ENCODE measurements at regions not wholly inside any gene's neighbourhood (a gene's known extent, or its start where the extent isn't known, plus 50 kb on each side); places are given as distances from the start of the nearest gene placed in this dataset.

DNA sequence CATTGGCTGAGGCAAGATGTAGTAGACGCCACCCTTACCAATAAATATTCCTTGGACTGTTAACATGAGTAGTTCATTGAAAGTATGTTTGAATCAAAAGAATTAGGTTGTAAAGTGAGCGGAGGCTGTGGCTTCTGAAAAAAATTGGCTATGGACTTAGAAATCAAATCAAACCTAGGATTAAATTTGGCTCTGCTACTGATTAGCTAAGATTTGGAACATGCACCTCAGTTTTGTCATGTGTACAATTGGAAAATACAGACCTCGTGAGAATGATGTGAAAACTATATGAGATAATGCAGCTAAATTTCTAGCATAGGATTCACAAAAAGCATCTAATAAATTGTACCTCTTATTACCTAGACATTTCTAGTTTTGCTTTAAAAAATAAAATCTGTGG lies 85.3 kb upstream of the USP25 start:
- Histone ChIP-seq H3K36me3 (ENCODE audit: insufficient read depth) (no peaks in the 10 kb centered on the region), H3K27ac (no peak overlapping the region), H3K4me3 (IDR thresholded peaks at IDR 0.05; ENCODE audit: insufficient read depth, low read depth, low read length) (no peak overlapping the region), H3K4me1 (ENCODE audit: low read depth, poor library complexity, severe bottlenecking) (no peaks in the 10 kb centered on the region), H3K27me3 (ENCODE audit: insufficient read depth, low read depth) (no peaks in the 10 kb centered on the region), H3K4me2 (no peak overlapping the region), H3K9ac (no peak overlapping the region), H3K79me2 (ENCODE audit: insufficient read depth, low read depth) (no peaks in the 10 kb centered on the region), H4K20me1 (ENCODE audit: insufficient read depth) (no peaks in the 10 kb centered on the region), H2AFZ (ENCODE audit: low read depth) (no peak overlapping the region)
- TF ChIP-seq, protein P1, sequence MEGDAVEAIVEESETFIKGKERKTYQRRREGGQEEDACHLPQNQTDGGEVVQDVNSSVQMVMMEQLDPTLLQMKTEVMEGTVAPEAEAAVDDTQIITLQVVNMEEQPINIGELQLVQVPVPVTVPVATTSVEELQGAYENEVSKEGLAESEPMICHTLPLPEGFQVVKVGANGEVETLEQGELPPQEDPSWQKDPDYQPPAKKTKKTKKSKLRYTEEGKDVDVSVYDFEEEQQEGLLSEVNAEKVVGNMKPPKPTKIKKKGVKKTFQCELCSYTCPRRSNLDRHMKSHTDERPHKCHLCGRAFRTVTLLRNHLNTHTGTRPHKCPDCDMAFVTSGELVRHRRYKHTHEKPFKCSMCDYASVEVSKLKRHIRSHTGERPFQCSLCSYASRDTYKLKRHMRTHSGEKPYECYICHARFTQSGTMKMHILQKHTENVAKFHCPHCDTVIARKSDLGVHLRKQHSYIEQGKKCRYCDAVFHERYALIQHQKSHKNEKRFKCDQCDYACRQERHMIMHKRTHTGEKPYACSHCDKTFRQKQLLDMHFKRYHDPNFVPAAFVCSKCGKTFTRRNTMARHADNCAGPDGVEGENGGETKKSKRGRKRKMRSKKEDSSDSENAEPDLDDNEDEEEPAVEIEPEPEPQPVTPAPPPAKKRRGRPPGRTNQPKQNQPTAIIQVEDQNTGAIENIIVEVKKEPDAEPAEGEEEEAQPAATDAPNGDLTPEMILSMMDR (conservative IDR thresholded peaks at IDR 0.05; ENCODE audit: low read depth, low read length): no peak

DNA sequence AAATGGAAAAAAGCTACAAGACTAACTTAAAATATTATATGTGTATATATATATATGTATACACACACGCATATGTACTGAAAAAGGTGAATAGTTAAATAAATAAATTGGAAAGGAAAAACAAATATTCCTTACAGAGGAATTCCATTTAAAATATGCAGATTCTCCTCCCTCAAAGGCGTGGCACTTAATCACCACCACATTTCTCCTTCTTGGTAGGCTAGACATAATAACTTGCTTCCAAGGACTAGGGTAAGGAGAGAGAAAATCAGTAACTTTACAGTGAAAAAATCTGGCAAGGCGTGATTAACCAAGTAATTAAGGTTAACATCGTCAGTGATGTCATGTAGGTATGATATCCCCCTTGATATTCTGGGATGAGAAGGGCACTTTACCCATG lies 84.0 kb upstream of the USP25 start:
- H3K4me3 ChIP-seq (IDR thresholded peaks at IDR 0.05; ENCODE audit: insufficient read depth, low read depth, low read length): no peak overlapping the region
- H3K27ac ChIP-seq: no peak overlapping the region
- no peak overlapping the region for H2AFZ ChIP-seq (ENCODE audit: low read depth)
- no peak overlapping the region for H3K9ac ChIP-seq
- TF ChIP-seq, protein P1 (conservative IDR thresholded peaks at IDR 0.05; ENCODE audit: low read depth, low read length): no peak
- no peaks in the 10 kb centered on the region for H3K79me2 ChIP-seq (ENCODE audit: insufficient read depth, low read depth)
- no peaks in the 10 kb centered on the region for H3K27me3 ChIP-seq (ENCODE audit: insufficient read depth, low read depth)
- H3K36me3 ChIP-seq (ENCODE audit: insufficient read depth): no peaks in the 10 kb centered on the region
- no peaks in the 10 kb centered on the region for H4K20me1 ChIP-seq (ENCODE audit: insufficient read depth)
- no peaks in the 10 kb centered on the region for H3K4me1 ChIP-seq (ENCODE audit: low read depth, poor library complexity, severe bottlenecking)
- no peak overlapping the region for H3K4me2 ChIP-seq

GRCh38 chr21:15650735-15651134 lies 79.0 kb upstream of the USP25 start:
- Histone ChIP-seq H3K9ac (no peak overlapping the region), H3K27ac (no peak overlapping the region), H4K20me1 (ENCODE audit: insufficient read depth) (no peaks in the 10 kb centered on the region)

DNA sequence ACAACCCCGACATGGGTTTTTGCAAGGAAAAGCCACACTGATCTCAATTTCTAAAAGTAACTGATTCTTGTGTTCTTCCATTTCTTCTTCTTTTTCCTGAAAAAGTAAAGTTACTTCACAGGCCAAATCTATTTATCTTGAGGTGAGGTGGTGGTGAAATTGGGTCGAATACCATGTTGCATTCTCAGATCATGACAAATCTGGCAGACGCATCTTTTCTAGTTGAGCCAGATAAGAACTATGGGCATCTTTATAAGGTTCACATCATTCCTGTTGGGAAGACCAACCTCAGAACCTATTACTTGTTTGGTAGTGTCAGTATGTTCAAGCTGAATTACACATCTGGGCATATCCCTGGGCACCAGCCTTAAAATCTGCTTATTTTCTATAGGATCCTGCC lies 78.6 kb upstream of the USP25 start:
- Histone ChIP-seq H3K4me2 (no peak overlapping the region), H2AFZ (ENCODE audit: low read depth) (no peak overlapping the region), H4K20me1 (ENCODE audit: insufficient read depth) (no peaks in the 10 kb centered on the region), H3K4me1 (ENCODE audit: low read depth, poor library complexity, severe bottlenecking) (no peaks in the 10 kb centered on the region), H3K36me3 (ENCODE audit: insufficient read depth) (no peaks in the 10 kb centered on the region), H3K79me2 (ENCODE audit: insufficient read depth, low read depth) (no peaks in the 10 kb centered on the region), H3K27me3 (ENCODE audit: insufficient read depth, low read depth) (no peaks in the 10 kb centered on the region), H3K4me3 (IDR thresholded peaks at IDR 0.05; ENCODE audit: insufficient read depth, low read depth, low read length) (no peak overlapping the region), H3K9ac (no peak overlapping the region), H3K27ac (no peak overlapping the region)
- TF ChIP-seq, protein P1 (conservative IDR thresholded peaks at IDR 0.05; ENCODE audit: low read depth, low read length): no peak

More at GRCh38 chr21:15650735-15651134, 79.0 kb upstream of the USP25 start:
- no peaks in the 10 kb centered on the region for H3K4me1 ChIP-seq (ENCODE audit: low read depth, poor library complexity, severe bottlenecking)
- H3K27me3 ChIP-seq (ENCODE audit: insufficient read depth, low read depth): no peaks in the 10 kb centered on the region
- H3K79me2 ChIP-seq (ENCODE audit: insufficient read depth, low read depth): no peaks in the 10 kb centered on the region
- no peak overlapping the region for H3K4me2 ChIP-seq
- no peak overlapping the region for H2AFZ ChIP-seq (ENCODE audit: low read depth)
- no peaks in the 10 kb centered on the region for H3K36me3 ChIP-seq (ENCODE audit: insufficient read depth)
- TF ChIP-seq, protein P1 (conservative IDR thresholded peaks at IDR 0.05; ENCODE audit: low read depth, low read length): no peak
- no peak overlapping the region for H3K4me3 ChIP-seq (IDR thresholded peaks at IDR 0.05; ENCODE audit: insufficient read depth, low read depth, low read length)

Measured in KMS-11 (cell line).